IMR-90 (cell line): ENCODE measurements at regions not wholly inside any gene's neighbourhood (a gene's known extent, or its start where the extent isn't known, plus 50 kb on each side); places are given as distances from the start of the nearest gene placed in this dataset.

Experiments used
- ATAC-seq: fragments of 200-7000 bp; cut with Tn5 transposase; 2 replicates; pipeline ENCODE4 v1.9.1; 2020; ENCODE audit warnings: low read depth, mild to moderate bottlenecking, moderate library complexity
- BruUV-seq: library from RNA; stranded (reverse); fragments of 400-500 nt; replicated peaks from 2 replicates; lab custom pipeline; 2021; lab: Mats Ljungman, UMichigan
- CTCF ChIA-PET: fragments of 300-600 bp; formaldehyde crosslinking; extraction: SDS; loops from one replicate; lab custom pipeline; 2021; ENCODE audit warnings: antibody characterized with exemption; lab: Yijun Ruan, JAX
- POLR2A ChIA-PET: fragments of 300-600 bp; sonication (Branson Sonifier 250); formaldehyde crosslinking; loops from one replicate; lab custom pipeline; 2022; ENCODE audit warnings: antibody characterized with exemption; ENCODE audit not compliant: unreplicated experiment; lab: Charles Lee
- DNase-seq: peaks from one replicate; pipeline ENCODE4 v3.0.0; 2013
- H2AFZ ChIP-seq: replicated peaks from 2 replicates; pipeline ENCODE3; 2013; ENCODE audit warnings: low read length, mild to moderate bottlenecking; ENCODE audit not compliant: poor library complexity
- H2AK5ac ChIP-seq: 2 replicates; pipeline ENCODE4 v1.6.1; 2013; ENCODE audit warnings: low read depth, low read length, inconsistent platforms
- H2AK9ac ChIP-seq: replicated peaks from 2 replicates; pipeline ENCODE3; 2013; ENCODE audit warnings: mild to moderate bottlenecking, low read depth, low read length, moderate library complexity; ENCODE audit not compliant: poor library complexity
- H2BK120ac ChIP-seq: 2 replicates; pipeline ENCODE4 v1.6.1; 2013; ENCODE audit warnings: low read depth, low read length, inconsistent platforms
- H2BK15ac ChIP-seq: 3 replicates; pipeline ENCODE4 v1.6.1; 2013; ENCODE audit warnings: low read depth, low read length, inconsistent platforms
- H2BK20ac ChIP-seq: 2 replicates; pipeline ENCODE4 v1.6.1; 2013; ENCODE audit warnings: low read depth, mild to moderate bottlenecking, inconsistent platforms, low read length, moderate library complexity
- H2BK5ac ChIP-seq: 2 replicates; pipeline ENCODE4 v1.6.1; 2013; ENCODE audit warnings: mild to moderate bottlenecking, low read depth, low read length, inconsistent platforms; ENCODE audit not compliant: poor library complexity, severe bottlenecking
- H3K14ac ChIP-seq: replicated peaks from 2 replicates; pipeline ENCODE4 v1.6.1; 2013; ENCODE audit warnings: low read depth, low read length, inconsistent platforms
- H3K18ac ChIP-seq: 2 replicates; pipeline ENCODE4 v1.6.1; 2013; ENCODE audit warnings: low read depth, low read length, control low read depth
- H3K23ac ChIP-seq: 2 replicates; pipeline ENCODE4 v1.6.1; 2013; ENCODE audit warnings: low read depth, low read length, inconsistent platforms
- H3K27ac ChIP-seq: 2 replicates; pipeline ENCODE4 v1.5.1; 2013; ENCODE audit warnings: mild to moderate bottlenecking, control low read depth, low read length; ENCODE audit not compliant: insufficient read depth
- H3K27me3 ChIP-seq: 2 replicates; pipeline ENCODE4 v1.6.1; 2013; ENCODE audit warnings: low read length; ENCODE audit not compliant: control insufficient read depth, insufficient read depth
- H3K36me3 ChIP-seq: 2 replicates; pipeline ENCODE4 v1.6.1; 2013; ENCODE audit warnings: low read length, mixed read lengths; ENCODE audit not compliant: control insufficient read depth, insufficient read depth
- H3K4ac ChIP-seq: 2 replicates; pipeline ENCODE4 v1.6.1; 2013; ENCODE audit warnings: low read depth, low read length, inconsistent platforms
- H3K4me1 ChIP-seq: 2 replicates; pipeline ENCODE4 v1.6.1; 2013; ENCODE audit warnings: low read length, mixed read lengths; ENCODE audit not compliant: control insufficient read depth, insufficient read depth
- H3K4me2 ChIP-seq: 2 replicates; pipeline ENCODE4 v1.6.1; 2013; ENCODE audit warnings: low read depth, mild to moderate bottlenecking, control low read depth, low read length, moderate library complexity
- H3K4me3 ChIP-seq: 2 replicates; pipeline ENCODE4 v1.5.1; 2013; ENCODE audit warnings: low read depth, mild to moderate bottlenecking, control low read depth, low read length, moderate library complexity; ENCODE audit not compliant: insufficient read depth
- H3K56ac ChIP-seq: 2 replicates; pipeline ENCODE4 v1.6.1; 2013; ENCODE audit warnings: low read length, inconsistent platforms; ENCODE audit not compliant: insufficient read depth; ENCODE audit errors: extremely low read depth
- H3K79me1 ChIP-seq, 2 experiments: 2 replicates each; pipeline ENCODE4 v1.6.1; 2013; ENCODE audit warnings: low read length in 2 of 2, inconsistent platforms in 1 of 2, low read depth in 1 of 2
- H3K9ac ChIP-seq: 2 replicates; pipeline ENCODE4 v1.6.1; 2013; ENCODE audit warnings: low read depth, low read length, control low read depth
- H3K9me1 ChIP-seq: 2 replicates; pipeline ENCODE4 v1.6.1; 2013; ENCODE audit warnings: low read length, inconsistent platforms; ENCODE audit not compliant: insufficient read depth
- H3K9me3 ChIP-seq: 2 replicates; pipeline ENCODE4 v1.6.1; 2013; ENCODE audit warnings: low read length; ENCODE audit not compliant: control insufficient read depth, insufficient read depth
- H4K20me1 ChIP-seq: 2 replicates; pipeline ENCODE4 v1.6.1; 2013; ENCODE audit warnings: low read length, inconsistent platforms; ENCODE audit not compliant: insufficient read depth
- H4K5ac ChIP-seq: 2 replicates; pipeline ENCODE4 v1.6.1; 2013; ENCODE audit warnings: mild to moderate bottlenecking, low read depth, low read length, control low read depth
- H4K8ac ChIP-seq, 2 experiments: 2 replicates each; pipeline ENCODE4 v1.6.1; 2013; ENCODE audit warnings: low read depth in 2 of 2, low read length in 2 of 2, control low read depth in 1 of 2, inconsistent platforms in 1 of 2
- H4K91ac ChIP-seq: 2 replicates; pipeline ENCODE4 v1.6.1; 2013; ENCODE audit warnings: low read depth, low read length, inconsistent platforms; ENCODE audit not compliant: insufficient read depth
- BHLHE40 ChIP-seq: fragments of 150-350 bp; IDR thresholded peaks from 2 replicates; pipeline ENCODE4 v1.6.1; 2016; ENCODE audit warnings: mild to moderate bottlenecking, low read depth, low read length
- CHD1 ChIP-seq: IDR thresholded peaks from 2 replicates; pipeline ENCODE4 v1.6.1; 2012; ENCODE audit warnings: low read depth, low read length, improper control_type of control experiment
- ELK1 ChIP-seq: fragments of 150-350 bp; IDR thresholded peaks from 2 replicates; pipeline ENCODE4 v1.6.1; 2016; ENCODE audit warnings: low read depth, mild to moderate bottlenecking, low read length, moderate library complexity, borderline replicate concordance
- FOS ChIP-seq: fragments of 150-350 bp; IDR thresholded peaks from 2 replicates; pipeline ENCODE4 v1.6.1; 2016; ENCODE audit warnings: low read depth, low read length
- MAZ ChIP-seq: IDR thresholded peaks from 2 replicates; pipeline ENCODE4 v1.6.1; 2012; ENCODE audit warnings: low read depth, mild to moderate bottlenecking, low read length, improper control_type of control experiment, moderate library complexity, borderline replicate concordance
- MXI1 ChIP-seq: IDR thresholded peaks from 2 replicates; pipeline ENCODE4 v1.6.1; 2012; ENCODE audit warnings: low read depth, mild to moderate bottlenecking, low read length, moderate library complexity, borderline replicate concordance
- POLR2A ChIP-seq: IDR thresholded peaks from 2 replicates; pipeline ENCODE4 v1.6.1; 2012; ENCODE audit warnings: mild to moderate bottlenecking, low read depth, low read length
- RAD21 ChIP-seq: IDR thresholded peaks from 2 replicates; pipeline ENCODE4 v1.6.1; 2012; ENCODE audit warnings: low read length, improper control_type of control experiment
- RCOR1 ChIP-seq: IDR thresholded peaks from 2 replicates; pipeline ENCODE4 v1.6.1; 2012; ENCODE audit warnings: mild to moderate bottlenecking, low read length, improper control_type of control experiment; ENCODE audit not compliant: insufficient replicate concordance
- SMC3 ChIP-seq: fragments of 150-350 bp; IDR thresholded peaks from 2 replicates; pipeline ENCODE4 v1.6.1; 2016; ENCODE audit warnings: low read depth, mild to moderate bottlenecking, antibody characterized with exemption, low read length, moderate library complexity
- USF2 ChIP-seq: fragments of 150-350 bp; IDR thresholded peaks from 2 replicates; pipeline ENCODE4 v1.6.1; 2017; ENCODE audit warnings: mild to moderate bottlenecking, antibody characterized with exemption, low read length, low read depth
- WGBS, 2 experiments: methylation state at CpG; one replicate each; pipeline versions ENCODE4 v1.1.5 to v1.1.7; 2013; ENCODE audit warnings: missing lambda C conversion rate in 2 of 2; ENCODE audit not compliant: insufficient read length in 1 of 2; ENCODE audit errors: extremely low coverage in 2 of 2; 5-methylcytosine and 5-hydroxymethylcytosine counted together
- dilution Hi-C: fragments of 300-500 bp; cut with HindIII; formaldehyde crosslinking; loops from one replicate; pipeline ENCODE4 v1.14.3; 2018; ENCODE audit warnings: low sequenced_read_pairs; ENCODE audit not compliant: unreplicated experiment
- in situ Hi-C: fragments of 300-500 bp; cut with MboI; formaldehyde crosslinking; loops from 3 replicates; pipeline ENCODE4 v1.14.3; 2019; ENCODE audit warnings: low sequenced_read_pairs, inconsistent platforms, mixed read lengths
- intact Hi-C: fragments of 100-400 bp; cut with micrococcal nuclease; formaldehyde crosslinking; loops from 2 replicates; pipeline ENCODE4 v1.10.0; 2022

GRCh38 chr10:64115471-64115870 lies 594.3 kb downstream of the REEP3 start:
- WGBS, 2 experiments = no CpG with 5 or more reads among the region's 1 CpG
- ATAC-seq = no peak

More at GRCh38 chr10:64115471-64115870, 594.3 kb downstream of the REEP3 start:
- H3K23ac ChIP-seq = no peak overlapping the region
- in situ Hi-C loops (no loop called here), intact Hi-C loops (no loop called here), dilution Hi-C loops (no loop called here)
- H3K4ac ChIP-seq = no peak overlapping the region
- H3K14ac ChIP-seq = no peak overlapping the region
- no peaks in the 10 kb centered on the region for H3K9me3 ChIP-seq
- H3K9me1 ChIP-seq = no peaks in the 10 kb centered on the region
- BruUV-seq = no TSS peak
- H2BK15ac ChIP-seq = no peak overlapping the region
- no peak overlapping the region for H3K9ac ChIP-seq
- H3K27ac ChIP-seq = no peak overlapping the region
- no peak overlapping the region for H2AK9ac ChIP-seq
- H4K20me1 ChIP-seq = no peaks in the 10 kb centered on the region
- H2BK5ac ChIP-seq = no peak overlapping the region
- no peak overlapping the region for H2AFZ ChIP-seq
- no peaks in the 10 kb centered on the region for H3K36me3 ChIP-seq
- H3K4me2 ChIP-seq = no peak overlapping the region
- ChIA-PET POLR2A (no interaction called here), CTCF (no interaction called here)
- no peaks in the 10 kb centered on the region for H3K79me1 ChIP-seq
- no peaks in the 10 kb centered on the region for H3K27me3 ChIP-seq
- H2BK20ac ChIP-seq = no peak overlapping the region
- no peak overlapping the region for H3K4me3 ChIP-seq
- no peak overlapping the region for H2BK120ac ChIP-seq
- DNase-seq = no peak
- no peak overlapping the region for H4K8ac ChIP-seq
- TF ChIP-seq MXI1 = no peak
- TF ChIP-seq USF2 = no peak
- no peak for TF ChIP-seq CHD1
- no peak for TF ChIP-seq RAD21
- TF ChIP-seq RCOR1 = no peak
- no peak for TF ChIP-seq MAZ
- TF ChIP-seq POLR2A = no peak
- no peak for TF ChIP-seq ELK1
- TF ChIP-seq FOS = no peak
- TF ChIP-seq BHLHE40 = no peak
- TF ChIP-seq SMC3 = no peak
- no peak overlapping the region for H4K5ac ChIP-seq
- H3K18ac ChIP-seq = no peak overlapping the region
- no peak overlapping the region for H3K56ac ChIP-seq
- H4K91ac ChIP-seq = no peak overlapping the region
- H3K4me1 ChIP-seq = no peaks in the 10 kb centered on the region
- no peak overlapping the region for H2AK5ac ChIP-seq
